ENCODE measurements at regions not wholly inside any gene's neighbourhood (a gene's known extent, or its start where the extent isn't known, plus 50 kb on each side); places are given as distances from the start of the nearest gene placed in this dataset.

GRCh38 chr2:122326471-122326870, 571.0 kb downstream of the TSN start:
- no peak for TF ChIP-seq EZH2phosphoT487 (IDR thresholded peaks at IDR 0.05; ENCODE audit: low read depth)
- TF ChIP-seq CTCF (IDR thresholded peaks at IDR 0.05; ENCODE audit: low read depth, low read length) = no peak

Measured in OCI-LY3 (cell line).